ENCODE measurements at regions not wholly inside any gene's neighbourhood (a gene's known extent, or its start where the extent isn't known, plus 50 kb on each side); places are given as distances from the start of the nearest gene placed in this dataset. TPM values are rescaled to one million over a fixed set of nuclear protein-coding genes. Genes with fewer than 3 reads are reported as not detected.

- Histone ChIP-seq H3K79me2 (ENCODE audit: insufficient read depth, low read depth, low read length) (no peaks in the 10 kb centered on the region), H3K9me2 (ENCODE audit: insufficient read depth, low read length) (no peaks in the 10 kb centered on the region), H3K4me2 (ENCODE audit: low read length) (no peak overlapping the region), H4K20me1 (ENCODE audit: insufficient read depth, low read length) (no peaks in the 10 kb centered on the region), H3K9me3 (ENCODE audit: low read length) (no peaks in the 10 kb centered on the region), H3K4me3 (ENCODE audit: low read depth, low read length, poor library complexity, severe bottlenecking) (no peak overlapping the region), H3K4me1 (ENCODE audit: insufficient read depth, low read length, poor library complexity, severe bottlenecking) (no peaks in the 10 kb centered on the region), H3K27ac (ENCODE audit: low read depth, low read length, poor library complexity, severe bottlenecking) (no peak overlapping the region), H2AFZ (ENCODE audit: low read length) (no peak overlapping the region), H3K36me3 (ENCODE audit: insufficient read depth, low read length) (no peaks in the 10 kb centered on the region)
- intact Hi-C loops (cut with micrococcal nuclease; ENCODE audit: unreplicated experiment) = no loop called here
- CTCF ChIA-PET (ENCODE audit: unreplicated experiment) = no interaction called here
- no peak for TF ChIP-seq EZH2phosphoT487 (IDR thresholded peaks at IDR 0.05; ENCODE audit: borderline replicate concordance, low read depth, low read length)
- TF ChIP-seq CTCF (conservative IDR thresholded peaks at IDR 0.05; ENCODE audit: low read length) = no peak
- BruUV-seq (replicated peaks) = no TSS peak
- POLR2A ChIA-PET = interaction anchor here (0.6 to 0.7 kb wide), 2 partner anchors 9 to 85 kb away, joined by 3 read pairs; no protein-coding TSS in a partner anchor
- DNase-seq (ENCODE audit: low spot score) = no peak
These were observed 51.0 kb upstream of the LMCD1 start for GRCh38 chr3:8450618-8451017.

GRCh38 chr3:8451696-8452095 is 49.9 kb upstream of the LMCD1 start:
- CTCF ChIA-PET (ENCODE audit: unreplicated experiment) = no interaction called here
- DNase-seq (ENCODE audit: low spot score) = no peak

More at GRCh38 chr3:8451696-8452095, 49.9 kb upstream of the LMCD1 start:
- no peaks in the 10 kb centered on the region for H3K9me3 ChIP-seq (ENCODE audit: low read length)
- H4K20me1 ChIP-seq (ENCODE audit: insufficient read depth, low read length) = no peaks in the 10 kb centered on the region
- BruUV-seq (replicated peaks) = no TSS peak
- no peak overlapping the region for H3K27ac ChIP-seq (ENCODE audit: low read depth, low read length, poor library complexity, severe bottlenecking)
- H3K4me2 ChIP-seq (ENCODE audit: low read length) = no peak overlapping the region
- H3K36me3 ChIP-seq (ENCODE audit: insufficient read depth, low read length) = no peaks in the 10 kb centered on the region
- intact Hi-C loops (cut with micrococcal nuclease; ENCODE audit: unreplicated experiment) = no loop called here
- no peaks in the 10 kb centered on the region for H3K79me2 ChIP-seq (ENCODE audit: insufficient read depth, low read depth, low read length)
- no peak for TF ChIP-seq EZH2phosphoT487 (IDR thresholded peaks at IDR 0.05; ENCODE audit: borderline replicate concordance, low read depth, low read length)
- TF ChIP-seq CTCF (conservative IDR thresholded peaks at IDR 0.05; ENCODE audit: low read length) = no peak
- POLR2A ChIA-PET = interaction anchor here (0.6 kb wide), 1 partner anchor 1005 kb away, joined by 7 read pairs; no protein-coding TSS in a partner anchor
- H2AFZ ChIP-seq (ENCODE audit: low read length) = no peak overlapping the region
- no peaks in the 10 kb centered on the region for H3K9me2 ChIP-seq (ENCODE audit: insufficient read depth, low read length)
- no peaks in the 10 kb centered on the region for H3K4me1 ChIP-seq (ENCODE audit: insufficient read depth, low read length, poor library complexity, severe bottlenecking)
- H3K4me3 ChIP-seq (ENCODE audit: low read depth, low read length, poor library complexity, severe bottlenecking) = no peak overlapping the region

Small RNA genes lying in the stretch of these regions (small RNA-seq; reads per million reads assigned to genes)
- not detected for gene RNU4ATAC17P

Data from OCI-LY7 (cell line).